GM21360 (cell line): ENCODE measurements at regions not wholly inside any gene's neighbourhood (a gene's known extent, or its start where the extent isn't known, plus 50 kb on each side); places are given as distances from the start of the nearest gene placed in this dataset.
"Not testable (repeated sequence)": the region's sequence is repeated elsewhere in the genome, so short reads cannot be mapped to it uniquely, and the experiment has no call there.

Experiments
- ATAC-seq: cut with Tn5 transposase; IDR thresholded peaks from one replicate; pipeline ENCODE4 v1.9.1; 2021; ENCODE audit warnings: mild to moderate bottlenecking, moderate library complexity; ENCODE audit not compliant: unreplicated experiment

DNA sequence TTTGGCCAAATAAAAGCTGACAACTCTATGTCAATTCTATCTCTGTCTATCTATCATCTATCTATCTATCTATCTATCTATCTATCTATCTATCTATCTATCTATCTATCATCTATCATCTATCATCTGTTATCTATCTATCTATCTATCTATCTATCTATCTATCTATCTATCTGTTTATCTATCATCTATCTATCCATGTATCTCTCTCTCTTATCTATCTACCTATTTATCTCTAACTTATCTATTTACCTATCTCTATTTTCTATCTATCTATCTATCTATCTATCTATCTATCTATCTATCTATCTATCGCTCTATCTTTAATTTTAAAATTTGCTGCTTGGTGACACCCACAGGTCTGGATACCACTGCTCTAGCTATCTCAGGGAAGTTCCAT, 271.1 kb downstream of the VRK1 start:
- not testable (repeated sequence) for ATAC-seq

DNA sequence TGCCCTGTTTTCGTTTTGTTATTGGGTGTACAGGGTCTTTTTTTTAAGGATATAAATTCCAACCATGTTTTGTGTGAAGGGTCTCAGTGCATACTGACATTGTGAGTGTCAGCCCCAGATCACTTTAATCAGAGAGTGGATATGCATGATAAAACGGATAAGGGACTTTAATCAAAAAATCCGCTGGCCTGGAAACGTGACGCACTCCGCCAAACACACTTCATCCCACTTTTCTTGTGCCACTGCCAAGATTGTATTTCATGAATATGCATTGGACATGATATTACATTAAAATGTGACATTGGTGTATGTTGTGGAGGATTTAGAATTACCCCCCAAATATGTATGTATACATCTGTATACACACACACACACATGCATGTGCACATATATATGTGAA, 273.1 kb downstream of the VRK1 start:
- ATAC-seq, result no peak

DNA sequence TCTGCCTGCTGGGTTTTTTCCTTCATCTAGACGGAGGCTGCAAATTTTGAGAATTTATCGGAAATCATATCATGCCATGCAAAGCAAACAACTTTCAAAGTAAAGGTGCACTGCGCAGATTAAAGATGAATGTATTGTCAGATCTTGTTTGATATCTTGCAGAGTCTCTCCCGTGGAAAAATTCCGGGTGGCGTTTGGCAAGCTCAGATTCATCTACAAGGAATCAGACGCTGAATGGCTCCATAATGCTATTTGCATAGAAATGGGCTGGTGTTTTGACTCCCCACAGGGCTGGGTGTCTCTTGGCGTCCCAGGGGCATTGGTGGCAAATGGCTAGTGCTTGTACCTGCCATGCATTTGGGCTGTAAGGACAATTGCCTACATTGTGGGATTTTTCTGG, 274.0 kb downstream of the VRK1 start:
- no peak for ATAC-seq

DNA sequence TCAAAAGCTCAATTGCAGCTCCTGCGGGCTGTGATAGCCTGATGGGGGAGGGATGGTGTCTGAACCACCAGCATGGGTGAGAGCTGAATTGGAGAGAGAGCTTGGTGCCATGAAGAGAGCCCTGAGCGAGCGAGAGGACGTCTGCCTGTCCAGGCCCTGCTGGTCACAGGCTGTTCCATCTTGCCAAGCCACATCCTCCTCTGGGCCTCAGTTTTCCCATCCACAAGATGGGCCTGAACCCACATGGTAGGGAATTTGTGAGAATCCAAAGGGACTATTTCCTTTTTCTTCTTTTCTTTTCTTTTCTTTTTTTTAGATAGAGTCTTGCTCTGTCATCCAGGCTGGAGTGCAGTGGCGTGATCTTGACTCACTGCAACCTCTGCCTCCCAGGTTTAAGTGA, 276.4 kb downstream of the VRK1 start:
- no peak for ATAC-seq

DNA sequence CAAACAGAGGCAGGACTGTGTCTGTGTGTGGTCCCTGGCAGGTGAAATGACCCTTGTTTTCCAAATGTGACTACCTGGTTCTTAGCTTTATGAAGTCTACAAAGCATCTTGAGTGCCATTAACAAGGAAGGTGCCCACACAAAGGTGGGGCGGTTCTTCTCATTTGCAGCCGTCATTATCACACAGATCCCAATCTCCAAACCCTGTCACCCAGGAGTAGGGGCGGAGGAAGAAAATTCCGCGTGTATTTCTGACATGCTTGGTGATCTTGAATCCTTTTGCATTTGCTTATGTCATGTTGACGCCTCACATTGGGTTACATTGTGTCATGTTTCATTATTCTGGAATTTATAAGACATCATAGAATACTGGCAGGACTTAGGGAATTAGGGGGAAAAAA, 277.3 kb downstream of the VRK1 start:
- ATAC-seq, result no peak

DNA sequence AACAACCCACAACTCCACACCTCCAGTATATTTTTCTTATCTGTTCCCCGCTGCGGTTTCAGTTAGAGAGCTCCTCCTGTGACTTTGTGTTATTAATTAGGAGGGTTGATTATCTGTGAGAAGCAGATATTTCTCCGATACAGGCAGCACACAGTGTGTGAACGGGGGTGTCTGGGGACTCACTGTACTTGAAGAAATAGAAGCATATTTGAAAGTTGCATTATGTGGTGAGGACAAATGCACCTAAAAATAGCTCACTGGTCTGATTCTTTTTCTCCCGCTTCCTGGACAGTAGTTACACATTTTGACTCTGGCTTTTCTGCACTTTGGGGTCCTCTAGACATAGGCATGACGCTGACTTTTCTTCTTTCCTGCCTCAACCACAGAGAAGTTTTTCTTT, 277.7 kb downstream of the VRK1 start:
- no peak for ATAC-seq

DNA sequence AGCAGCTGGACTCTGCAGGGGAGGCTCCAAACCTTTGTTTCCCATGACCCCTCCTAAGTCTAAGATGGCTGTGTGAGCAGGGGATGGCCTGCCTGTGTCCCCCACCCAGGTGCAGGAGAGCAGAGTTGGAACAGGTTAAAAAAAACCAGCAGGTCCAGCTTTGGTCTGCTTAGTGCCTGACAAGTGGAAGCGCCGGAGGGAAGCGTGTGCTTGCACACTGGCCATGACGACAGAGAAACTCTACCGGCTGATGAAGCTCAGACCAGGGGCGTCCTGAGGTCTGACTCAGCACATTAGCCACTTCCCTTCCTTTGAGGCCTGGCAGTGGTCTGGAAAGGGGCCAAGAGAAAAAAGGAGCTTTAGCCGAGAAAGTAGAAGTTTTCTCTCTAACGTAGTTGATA, 280.1 kb downstream of the VRK1 start:
- ATAC-seq, result peak; percentile 88

DNA sequence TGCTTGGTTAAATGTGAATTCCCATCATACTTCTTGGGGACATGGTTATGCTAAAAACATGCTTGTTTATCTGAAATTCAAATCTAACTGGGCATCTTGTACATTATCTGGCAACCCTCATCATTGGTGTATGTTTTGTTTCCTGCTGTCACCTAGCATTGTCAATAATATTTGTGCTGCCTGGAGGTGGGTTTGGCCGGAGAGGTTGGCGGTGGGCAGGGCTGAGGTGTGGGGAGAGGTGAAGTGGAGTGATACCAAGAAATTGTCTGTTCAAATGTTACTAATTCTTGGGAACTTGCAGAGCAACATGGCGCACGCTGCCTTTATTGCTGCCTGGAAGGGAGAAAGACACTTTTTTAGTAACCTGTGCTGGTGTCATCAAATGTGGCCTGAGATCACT, 280.5 kb downstream of the VRK1 start:
- peak; percentile 23 for ATAC-seq

DNA sequence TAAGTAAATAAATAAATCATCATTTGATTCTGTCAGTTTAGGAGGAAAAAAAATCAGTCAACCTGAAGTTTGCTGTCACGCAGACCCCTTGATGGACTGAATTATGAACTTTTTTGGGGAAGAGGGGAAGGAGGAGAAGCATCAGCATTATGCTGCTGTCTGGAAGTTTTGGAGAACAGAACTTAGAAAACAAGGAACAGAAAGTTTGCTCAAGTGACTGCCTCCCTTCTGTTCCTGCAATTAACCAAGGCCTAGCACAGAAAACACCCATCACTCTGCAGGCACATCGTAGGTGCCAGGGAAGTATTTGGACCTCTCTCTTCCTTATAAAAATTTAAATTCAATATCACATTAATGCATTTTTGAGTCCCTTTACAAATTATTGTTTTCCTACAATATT, 283.8 kb downstream of the VRK1 start:
- no peak for ATAC-seq

DNA sequence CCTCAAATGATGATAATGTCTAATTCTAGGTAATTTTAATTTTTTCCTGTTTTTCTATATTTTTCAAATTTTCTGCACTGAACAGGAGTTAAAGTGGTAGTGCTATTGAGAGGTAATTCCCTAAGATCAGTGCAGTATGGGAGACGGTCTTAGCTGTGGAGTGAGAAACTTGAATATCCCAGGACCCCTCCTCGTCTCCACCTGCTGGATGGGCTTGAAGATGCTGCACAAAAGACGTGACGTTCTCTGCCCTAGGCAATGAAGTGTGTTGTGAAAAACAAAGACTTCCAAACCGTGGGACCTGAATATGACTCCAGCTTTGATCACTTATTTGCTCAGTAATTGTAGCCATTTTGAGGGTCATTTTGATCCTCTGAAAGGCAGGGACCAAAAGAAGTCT, 298.1 kb downstream of the VRK1 start:
- no peak for ATAC-seq

DNA sequence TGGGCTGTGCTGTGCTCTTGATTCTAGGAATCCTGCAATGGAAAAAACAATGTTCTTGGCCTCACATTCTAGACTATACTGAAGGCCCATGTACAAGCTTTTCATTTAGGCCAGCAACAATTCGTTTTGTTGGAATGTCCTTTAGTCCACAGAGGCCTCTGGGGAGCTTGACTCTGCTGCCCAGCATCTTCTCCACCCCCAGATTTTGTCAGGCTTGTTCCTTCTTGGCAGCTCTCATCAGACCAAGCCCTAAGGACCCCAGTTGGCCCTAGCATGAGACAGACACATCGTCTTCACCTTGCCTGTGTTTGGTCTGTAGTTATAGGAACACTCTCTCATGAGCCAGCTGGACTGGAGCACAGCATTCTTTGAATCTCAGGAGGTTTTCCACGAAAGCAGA, 300.1 kb downstream of the VRK1 start:
- no peak for ATAC-seq

DNA sequence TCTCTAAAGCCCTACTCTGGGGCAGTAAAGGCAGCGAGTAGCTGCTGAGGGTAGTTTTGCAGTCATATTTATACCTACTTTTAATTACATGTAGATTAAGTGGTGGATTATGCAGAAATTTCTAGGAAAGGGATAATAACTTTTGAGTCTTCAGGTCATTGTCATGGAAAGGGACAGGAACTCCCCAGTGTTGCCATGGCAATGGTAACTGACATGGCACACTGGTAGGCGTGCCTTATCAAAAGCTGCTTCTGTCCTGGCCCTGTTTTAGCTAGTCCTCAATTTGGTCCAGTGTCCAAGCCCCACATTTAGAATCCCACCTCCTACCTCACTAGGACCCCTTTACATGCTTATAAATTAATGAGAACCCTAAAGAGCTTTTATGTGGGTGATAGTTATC, 303.1 kb downstream of the VRK1 start:
- ATAC-seq, result no peak

DNA sequence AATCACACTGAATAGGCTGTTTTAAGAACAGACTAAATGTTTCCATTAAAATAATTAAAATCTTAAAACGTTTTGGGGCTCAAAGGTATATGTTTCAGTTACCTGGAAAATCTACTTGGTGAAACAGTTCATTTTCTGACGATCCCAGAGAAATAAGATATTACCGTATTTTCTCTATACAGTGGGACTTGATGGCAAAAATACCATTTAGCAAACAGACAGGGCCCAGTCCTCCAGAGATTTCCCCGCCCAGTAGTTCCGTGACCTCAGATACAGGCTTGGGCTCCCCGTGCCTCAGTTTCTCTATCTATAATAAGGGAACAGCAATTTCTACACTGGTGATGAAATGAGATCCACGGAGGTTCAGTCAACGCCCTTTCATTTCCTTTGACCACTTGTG, 304.4 kb downstream of the VRK1 start:
- no peak for ATAC-seq

DNA sequence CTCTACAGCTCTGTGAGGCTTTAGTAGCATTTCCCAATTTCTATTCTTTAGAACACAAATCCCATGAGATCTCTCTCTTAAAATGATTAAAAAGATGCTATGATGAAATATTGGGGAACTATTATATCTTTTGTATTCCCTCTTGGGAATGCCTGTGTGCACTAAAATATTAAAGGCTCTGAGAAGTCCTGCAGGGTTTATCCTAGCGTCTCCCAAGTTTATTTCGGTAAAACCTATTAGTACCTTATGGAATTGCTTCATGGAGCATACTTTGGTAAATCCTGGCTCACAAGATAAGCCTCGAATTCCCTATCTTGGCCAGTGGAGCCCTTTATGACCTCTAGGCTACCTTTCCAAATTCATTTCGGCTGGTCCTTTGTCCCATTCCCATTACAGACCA, 306.8 kb downstream of the VRK1 start:
- no peak for ATAC-seq

DNA sequence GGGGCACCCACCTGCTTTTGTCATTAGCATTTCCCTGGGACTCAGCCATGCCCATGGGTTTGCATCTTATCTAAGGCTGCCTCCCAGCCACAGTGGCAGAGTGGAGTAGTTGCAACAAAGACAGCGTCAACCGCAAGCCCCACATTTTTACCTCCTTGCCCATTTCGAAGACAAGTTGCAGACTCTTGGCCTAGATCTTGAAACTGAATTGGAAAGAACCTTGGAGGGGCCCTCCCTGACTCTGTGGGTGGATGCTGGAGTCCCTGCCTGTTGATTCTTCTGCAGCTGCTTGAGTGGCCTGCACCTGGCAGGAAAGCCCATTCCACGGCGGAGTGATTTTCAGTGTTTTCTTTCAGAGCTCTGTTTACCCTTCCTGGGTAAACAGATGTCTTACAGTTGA, 309.0 kb downstream of the VRK1 start:
- peak; percentile 80 for ATAC-seq

DNA sequence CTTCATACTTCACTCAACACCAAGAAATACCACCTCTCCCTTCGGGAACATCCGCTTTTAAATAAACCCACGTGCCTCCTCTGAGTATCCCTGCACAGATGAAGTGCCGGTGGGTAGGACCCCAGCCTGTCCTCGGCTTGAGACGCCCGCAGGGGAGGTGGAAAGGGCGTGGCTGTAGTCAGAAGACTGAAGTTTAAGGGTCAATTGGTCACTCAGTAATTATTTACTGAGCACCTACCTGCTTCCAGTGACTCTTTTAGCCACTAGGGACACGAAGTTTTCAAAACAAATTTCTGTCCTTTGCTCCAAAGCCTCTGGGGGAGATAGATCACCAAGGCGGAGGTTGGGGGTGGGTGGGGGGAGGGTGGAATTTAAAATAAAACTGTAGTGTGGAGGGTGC, 309.4 kb downstream of the VRK1 start:
- peak; percentile 7 for ATAC-seq

DNA sequence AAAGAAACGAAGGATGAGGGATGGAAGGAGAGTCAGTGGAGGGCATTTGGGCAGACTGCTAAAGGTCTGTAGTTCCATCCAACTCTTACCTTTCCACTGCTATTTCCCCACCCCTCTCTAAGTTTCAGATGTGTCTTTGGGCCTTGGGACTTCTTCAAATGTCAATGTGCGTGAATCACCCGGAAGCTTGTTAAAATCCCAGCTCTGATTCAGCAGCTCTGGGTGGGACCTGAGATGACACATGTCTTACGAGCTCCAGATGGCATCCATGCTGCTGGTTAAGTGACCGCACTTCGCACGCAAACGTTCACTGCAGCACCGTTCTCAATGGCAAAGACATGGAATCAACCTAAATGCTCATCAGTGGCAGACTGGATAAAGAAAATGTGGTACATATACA, 309.9 kb downstream of the VRK1 start:
- no peak for ATAC-seq

DNA sequence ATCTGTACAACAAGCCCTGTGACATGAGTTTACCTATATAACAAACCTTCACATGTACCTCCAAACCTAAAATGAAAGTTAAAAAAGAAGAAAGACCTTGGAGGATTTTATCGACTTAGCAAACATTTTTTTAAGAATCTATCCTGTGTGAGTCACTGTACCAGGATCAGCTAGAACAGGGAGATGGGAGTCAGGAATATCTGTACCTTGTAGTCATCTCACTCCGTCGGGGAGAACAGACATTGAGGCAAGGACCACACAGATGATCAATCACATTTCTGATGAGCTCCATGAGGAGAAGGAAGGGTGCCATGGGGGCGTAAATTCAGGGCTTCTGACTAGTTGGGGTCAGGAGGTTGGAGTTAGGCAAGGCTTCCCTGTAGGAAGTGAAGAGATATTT, 310.6 kb downstream of the VRK1 start:
- ATAC-seq, result no peak

DNA sequence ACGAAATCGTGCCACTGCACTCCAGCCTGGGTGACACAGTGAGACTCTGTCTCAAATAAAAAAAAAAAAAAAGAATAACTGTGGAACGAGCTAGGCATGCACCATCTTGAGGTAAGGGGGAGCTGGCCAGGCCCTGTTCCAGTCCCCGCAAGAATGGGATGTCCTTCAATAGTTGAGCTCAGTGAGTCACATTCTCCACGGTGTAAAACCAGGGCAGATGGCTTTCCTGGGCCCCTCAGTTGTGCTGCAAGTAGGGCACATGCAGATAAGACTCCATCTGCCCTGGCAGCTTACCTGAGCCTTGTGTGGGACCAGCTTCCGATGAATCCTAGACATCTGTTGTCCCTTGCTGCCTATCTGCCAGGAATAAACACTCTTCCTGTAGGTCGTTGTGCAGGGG, 312.1 kb downstream of the VRK1 start:
- no peak for ATAC-seq

DNA sequence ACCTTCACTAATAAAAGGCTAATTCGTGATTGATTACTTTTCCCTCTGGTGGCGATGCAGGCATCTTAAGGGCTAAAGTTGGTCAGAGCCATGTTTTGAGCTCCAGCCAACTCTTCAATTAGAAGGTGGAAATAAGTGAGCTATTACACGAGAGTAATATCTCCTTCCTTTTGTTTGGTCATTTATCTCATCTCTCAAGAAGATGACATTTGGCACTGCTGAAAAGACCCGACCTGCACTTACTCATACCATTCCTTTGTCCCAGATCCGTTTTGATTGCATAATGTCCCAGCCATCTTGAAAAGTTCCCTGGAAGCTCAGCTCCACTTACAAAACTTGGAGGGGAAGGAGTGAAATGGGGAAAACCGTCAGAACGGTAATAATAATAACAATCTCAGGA, 316.2 kb downstream of the VRK1 start:
- ATAC-seq, result no peak

DNA sequence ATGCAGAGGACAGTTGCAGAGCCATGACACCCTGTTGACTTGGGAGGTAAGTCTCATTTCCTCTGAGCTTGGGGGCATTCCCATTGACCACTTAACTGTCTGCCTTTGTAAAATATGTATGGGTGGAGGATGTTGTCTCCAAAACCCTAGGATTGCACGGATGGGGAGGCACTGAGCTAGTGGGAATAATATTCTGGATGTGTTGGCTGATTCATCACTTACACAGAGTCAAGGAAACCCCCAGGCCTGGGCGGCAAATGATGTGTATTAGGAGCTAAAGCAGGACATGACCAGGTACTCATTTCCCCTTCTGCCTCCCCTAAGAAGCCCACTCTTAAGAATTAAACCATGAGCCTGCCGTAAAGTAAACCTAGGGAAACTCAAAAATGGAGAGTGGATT, 319.4 kb downstream of the VRK1 start:
- no peak for ATAC-seq

DNA sequence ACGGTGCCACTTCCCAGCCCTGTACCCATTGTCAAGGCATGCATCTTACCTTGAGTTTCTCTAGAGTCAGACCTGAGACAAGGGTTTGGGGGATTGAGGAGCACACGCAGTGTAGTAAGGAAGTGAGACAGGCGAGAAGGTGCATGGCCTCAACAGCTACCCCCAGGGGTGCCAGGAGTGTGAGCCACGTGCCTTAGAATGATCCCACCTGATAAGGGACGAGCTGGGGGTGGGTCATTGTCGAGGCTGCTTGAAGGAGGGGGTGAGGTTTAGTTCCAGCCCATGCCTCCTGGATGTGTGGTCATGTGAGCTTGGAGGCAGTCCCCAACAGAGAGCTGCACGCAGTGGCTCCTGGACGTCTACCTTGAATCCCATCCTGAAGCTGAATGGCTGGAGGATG, 320.5 kb downstream of the VRK1 start:
- ATAC-seq, result no peak

DNA sequence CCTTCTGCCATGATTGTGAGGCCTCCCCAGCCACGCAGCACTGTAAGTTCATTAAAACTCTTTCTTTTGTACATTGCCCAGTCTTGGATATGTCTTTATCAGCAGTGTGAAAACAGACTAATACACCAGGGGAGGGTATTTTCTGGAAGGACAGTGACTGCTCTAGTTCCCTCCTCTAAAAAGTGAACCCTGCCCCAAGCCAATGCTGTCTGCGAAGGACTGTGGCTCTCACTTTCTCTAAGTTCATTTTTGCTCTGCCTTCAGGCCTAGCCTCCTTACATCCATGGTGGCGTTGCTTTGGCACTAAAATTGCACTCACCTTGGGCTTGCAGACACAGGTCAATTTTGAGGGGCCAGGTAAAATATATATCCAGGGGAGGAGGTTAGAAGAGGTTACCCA, 323.0 kb downstream of the VRK1 start:
- peak; percentile 11 for ATAC-seq

DNA sequence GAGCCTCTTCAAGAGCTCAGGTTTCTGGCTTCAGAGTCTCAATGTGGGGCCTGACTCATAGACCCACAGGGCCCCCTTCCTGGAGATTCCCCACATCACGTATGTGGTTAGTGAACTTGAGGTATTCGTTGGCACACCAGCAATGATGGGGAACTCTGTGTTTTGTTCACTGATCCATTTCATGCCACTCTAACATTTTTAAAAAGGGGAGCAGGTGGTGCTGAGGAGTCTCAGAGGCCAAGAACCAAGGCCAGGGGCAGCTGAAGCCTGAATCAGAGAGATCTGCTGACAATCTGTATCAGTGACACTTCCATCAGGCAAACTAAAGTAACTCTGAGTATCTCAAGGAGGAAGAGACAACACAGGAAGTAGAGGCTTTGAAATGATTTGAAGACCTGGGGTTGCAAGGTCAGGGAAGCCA, 323.4 kb downstream of the VRK1 start:
- peak; percentile 69 for ATAC-seq
